Thoracic aorta (tissue), 2 donors: ENCODE measurements at regions not wholly inside any gene's neighbourhood (a gene's known extent, or its start where the extent isn't known, plus 50 kb on each side); places are given as distances from the start of the nearest gene placed in this dataset.

Experiments
- ATAC-seq: fragments of 150-250 bp; one replicate; pipeline ENCODE4 v1.8.0; 2017; ENCODE audit warnings: low read depth; ENCODE audit not compliant: insufficient number of reproducible peaks, low FRiP score
- DNase-seq: peaks from one replicate; pipeline ENCODE4 v3.0.0-alpha.2; 2020; ENCODE audit warnings: low spot score
- H3K27ac ChIP-seq, 2 donors: fragments of 200-600 bp; sonication (generic); 1 replicate in 1 of 2; 2 replicates in 1 of 2; pipeline ENCODE4 v1.5.1; 2016; ENCODE audit warnings: mild to moderate bottlenecking in 2 of 2, moderate library complexity in 2 of 2
- H3K27me3 ChIP-seq: fragments of 200-600 bp; sonication (generic); replicated peaks from 2 replicates; pipeline ENCODE4 v1.6.0; 2016; ENCODE audit warnings: mild to moderate bottlenecking; ENCODE audit not compliant: insufficient read depth
- H3K36me3 ChIP-seq: fragments of 200-600 bp; sonication (generic); one replicate; pipeline ENCODE4 v1.5.1; 2016
- H3K4me1 ChIP-seq, 2 donors: fragments of 200-600 bp; sonication (generic); 1 replicate in 1 of 2; 2 replicates in 1 of 2; pipeline versions ENCODE4 v1.5.1 to v1.6.0; 2016; ENCODE audit warnings: low read depth in 2 of 2, mild to moderate bottlenecking in 1 of 2; ENCODE audit not compliant: control insufficient read depth in 1 of 2
- H3K4me3 ChIP-seq: fragments of 200-600 bp; sonication (generic); 2 replicates; pipeline ENCODE4 v1.5.1; 2016; ENCODE audit warnings: mild to moderate bottlenecking
- H3K9me3 ChIP-seq: fragments of 200-600 bp; sonication (generic); 2 replicates; pipeline ENCODE4 v1.5.1; 2016
- CTCF ChIP-seq: fragments of 200-600 bp; sonication (generic); IDR thresholded peaks from one replicate; pipeline ENCODE4 v1.5.1; 2019; ENCODE audit warnings: antibody characterized with exemption

GRCh38 chr9:89826186-89826585 lies 221.4 kb downstream of the GADD45G start:
- Histone ChIP-seq H3K9me3 (no peaks in the 10 kb centered on the region), H3K27me3 (no peaks in the 10 kb centered on the region), H3K36me3 (no peaks in the 10 kb centered on the region), H3K27ac (no peak overlapping the region), H3K4me1 (no peaks in the 10 kb centered on the region), H3K4me3 (no peak overlapping the region)
- ATAC-seq (no peak), DNase-seq (no peak)
- no peak for TF ChIP-seq CTCF

DNA sequence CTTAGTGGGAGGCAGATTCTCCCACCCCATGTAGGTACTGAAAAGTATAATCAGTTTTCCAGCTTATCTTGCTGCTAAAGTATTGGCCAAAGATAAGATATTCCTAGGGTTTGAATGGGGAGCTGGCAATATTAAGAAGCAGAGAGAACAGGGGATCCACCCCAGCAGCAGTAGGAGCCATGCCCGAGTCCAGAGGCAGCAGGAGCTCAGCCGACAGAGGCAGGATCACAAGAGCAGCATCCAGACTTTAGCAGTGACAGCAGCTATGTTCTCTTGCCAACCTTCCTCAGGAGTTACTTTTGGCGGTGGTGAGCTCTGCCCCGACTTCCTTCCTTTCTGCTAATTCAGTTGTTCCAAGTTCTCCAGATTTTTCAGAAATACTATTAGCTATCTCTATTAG lies 224.5 kb downstream of the GADD45G start:
- no peak for TF ChIP-seq CTCF
- DNase-seq, result no peak
- no peak for ATAC-seq
- no peaks in the 10 kb centered on the region for H3K9me3 ChIP-seq
- H3K4me3 ChIP-seq, result no peak overlapping the region
- H3K27ac ChIP-seq, result no peak overlapping the region
- H3K36me3 ChIP-seq, result no peaks in the 10 kb centered on the region
- no peaks in the 10 kb centered on the region for H3K27me3 ChIP-seq
- H3K4me1 ChIP-seq, result no peaks in the 10 kb centered on the region

- H3K4me3 ChIP-seq, result no peak overlapping the region
- H3K36me3 ChIP-seq, result no peaks in the 10 kb centered on the region
- H3K9me3 ChIP-seq, result no peaks in the 10 kb centered on the region
- DNase-seq (no peak), ATAC-seq (no peak)
- H3K4me1 ChIP-seq, result peaks cover 0 to 6% of the 10 kb centered on the region in 2 donors
- H3K27me3 ChIP-seq, result no peaks in the 10 kb centered on the region
- TF ChIP-seq CTCF, result no peak
- no peak overlapping the region for H3K27ac ChIP-seq
These were observed 230.9 kb downstream of the GADD45G start for GRCh38 chr9:89835666-89836065.

- Histone ChIP-seq H3K4me3 (no peak overlapping the region), H3K27me3 (no peaks in the 10 kb centered on the region), H3K4me1 (peaks cover 0 to 6% of the 10 kb centered on the region in 2 donors), H3K9me3 (no peaks in the 10 kb centered on the region), H3K27ac (no peak overlapping the region), H3K36me3 (no peaks in the 10 kb centered on the region)
- ATAC-seq (no peak), DNase-seq (no peak)
- TF ChIP-seq CTCF, result no peak
These were observed 232.5 kb downstream of the GADD45G start for GRCh38 chr9:89837162-89837933.

GRCh38 chr9:89837934-89838310 lies 233.1 kb downstream of the GADD45G start:
- H3K27ac ChIP-seq, result no peak overlapping the region
- no peak for DNase-seq

More at GRCh38 chr9:89837934-89838310, 233.1 kb downstream of the GADD45G start:
- ATAC-seq, result no peak
- Histone ChIP-seq H3K36me3 (no peaks in the 10 kb centered on the region), H3K9me3 (no peaks in the 10 kb centered on the region), H3K27me3 (no peaks in the 10 kb centered on the region), H3K4me3 (no peak overlapping the region), H3K4me1 (peaks cover 0 to 6% of the 10 kb centered on the region in 2 donors)
- no peak for TF ChIP-seq CTCF
